ENCODE measurements at regions not wholly inside any gene's neighbourhood (a gene's known extent, or its start where the extent isn't known, plus 50 kb on each side); places are given as distances from the start of the nearest gene placed in this dataset.
"Not testable (repeated sequence)": the region's sequence is repeated elsewhere in the genome, so short reads cannot be mapped to it uniquely, and the experiment has no call there.

DNA sequence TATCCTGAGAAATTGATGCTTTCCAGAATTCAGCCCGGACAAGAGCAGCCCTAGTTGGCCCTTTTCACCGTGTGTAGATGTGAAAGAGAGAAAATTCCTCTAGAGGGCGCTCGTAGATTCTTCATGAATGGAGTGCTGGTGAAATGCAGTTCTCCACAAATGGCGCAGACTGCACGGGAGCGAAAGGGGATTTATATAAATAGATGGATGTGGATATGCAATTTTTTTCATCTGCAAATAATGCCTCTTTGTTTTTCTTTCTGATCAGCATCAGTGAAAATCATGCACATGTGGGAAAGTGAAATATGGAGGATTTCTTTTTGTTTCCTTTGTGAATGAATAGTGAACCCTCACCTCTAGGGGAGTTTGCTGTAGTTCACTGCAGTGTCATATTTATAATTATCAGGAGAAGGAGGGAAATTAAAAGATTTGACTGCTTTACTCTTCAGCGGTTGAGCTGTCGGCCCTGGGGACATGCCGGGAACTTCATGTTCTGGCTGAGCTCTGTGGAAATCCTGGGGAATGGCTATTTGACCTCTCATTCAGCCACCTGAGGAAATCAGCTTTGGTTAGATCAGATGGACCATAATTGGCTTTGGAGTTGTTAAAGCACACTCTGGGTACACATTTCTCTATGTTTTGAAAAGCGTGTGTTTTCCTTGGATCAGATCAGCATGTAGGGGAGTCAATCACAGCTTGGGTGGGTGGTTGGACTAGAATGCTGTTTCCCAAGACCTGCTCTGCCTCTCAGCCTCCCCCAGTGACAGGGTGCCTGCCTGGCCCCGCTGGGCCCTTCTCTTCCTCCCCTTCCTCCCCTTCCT, 115.0 kb upstream of the SHISA3 start:
- DNase-seq (ENCODE audit: low read depth in 4 of 4, low spot score in 3 of 4): peak; percentile 78 to 86 (median 84)

DNA sequence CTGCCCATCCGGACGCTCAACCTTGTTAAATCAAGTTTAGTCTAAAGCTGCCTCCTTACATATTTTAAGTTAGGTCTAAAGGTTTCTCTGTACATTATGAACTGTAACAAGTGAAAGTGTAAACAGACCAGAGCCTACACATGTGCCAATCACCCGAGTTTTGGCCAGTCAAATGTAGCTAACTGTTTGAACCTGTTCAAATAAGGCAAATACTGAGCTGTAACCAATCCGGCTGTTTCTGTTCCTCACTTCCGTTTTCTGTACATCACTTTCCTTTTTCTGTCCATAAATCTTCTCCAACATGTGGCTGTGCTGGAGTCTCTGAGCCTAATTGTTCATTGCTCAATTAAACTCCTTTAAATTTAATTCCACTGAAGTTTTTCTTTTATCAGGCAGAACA, 113.3 kb upstream of the SHISA3 start:
- DNase-seq (ENCODE audit: low read depth in 4 of 4, low spot score in 3 of 4): no peak

DNA sequence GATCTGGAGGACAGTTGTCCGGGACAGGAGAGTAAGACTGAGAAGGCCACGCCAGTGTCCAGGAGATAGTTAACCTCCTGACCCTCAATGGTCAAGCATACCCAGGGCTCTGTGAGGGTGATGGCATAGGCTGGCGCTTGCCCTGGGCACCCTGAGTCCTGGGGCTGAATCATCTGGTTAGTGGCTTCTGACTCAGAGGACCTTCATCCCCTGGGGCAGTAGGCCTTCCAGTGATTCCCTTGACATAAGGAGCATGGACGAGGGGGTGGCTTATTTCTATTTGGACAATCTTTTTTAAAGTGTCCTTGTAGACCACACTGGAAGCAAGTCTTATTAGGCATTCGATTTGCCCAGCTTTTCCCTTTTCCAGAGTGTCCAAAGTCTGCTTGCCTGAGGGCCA, 108.4 kb upstream of the SHISA3 start:
- DNase-seq (ENCODE audit: low read depth in 4 of 4, low spot score in 3 of 4): not testable (repeated sequence)

DNA sequence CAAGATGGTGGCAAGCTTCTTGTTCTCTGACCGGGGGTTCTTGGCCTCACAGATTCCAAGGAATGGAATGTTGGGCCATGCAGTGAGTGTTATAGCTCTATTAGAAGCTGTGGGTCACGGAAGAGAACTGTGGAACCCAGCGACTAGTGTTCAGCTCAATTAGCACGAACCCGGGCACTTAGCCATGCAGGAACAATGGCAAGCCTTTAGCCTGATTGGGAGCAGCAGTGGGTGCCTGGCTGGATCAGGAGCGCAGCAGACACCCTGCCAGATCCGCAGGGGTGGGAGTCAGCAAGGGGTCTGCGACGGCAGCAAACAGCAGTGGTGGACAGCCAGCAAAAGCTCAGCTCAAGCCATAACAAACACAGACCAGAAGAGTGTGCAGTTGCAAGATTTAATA, 105.1 kb upstream of the SHISA3 start:
- DNase-seq (ENCODE audit: low read depth in 4 of 4, low spot score in 3 of 4): not testable (repeated sequence)

DNA sequence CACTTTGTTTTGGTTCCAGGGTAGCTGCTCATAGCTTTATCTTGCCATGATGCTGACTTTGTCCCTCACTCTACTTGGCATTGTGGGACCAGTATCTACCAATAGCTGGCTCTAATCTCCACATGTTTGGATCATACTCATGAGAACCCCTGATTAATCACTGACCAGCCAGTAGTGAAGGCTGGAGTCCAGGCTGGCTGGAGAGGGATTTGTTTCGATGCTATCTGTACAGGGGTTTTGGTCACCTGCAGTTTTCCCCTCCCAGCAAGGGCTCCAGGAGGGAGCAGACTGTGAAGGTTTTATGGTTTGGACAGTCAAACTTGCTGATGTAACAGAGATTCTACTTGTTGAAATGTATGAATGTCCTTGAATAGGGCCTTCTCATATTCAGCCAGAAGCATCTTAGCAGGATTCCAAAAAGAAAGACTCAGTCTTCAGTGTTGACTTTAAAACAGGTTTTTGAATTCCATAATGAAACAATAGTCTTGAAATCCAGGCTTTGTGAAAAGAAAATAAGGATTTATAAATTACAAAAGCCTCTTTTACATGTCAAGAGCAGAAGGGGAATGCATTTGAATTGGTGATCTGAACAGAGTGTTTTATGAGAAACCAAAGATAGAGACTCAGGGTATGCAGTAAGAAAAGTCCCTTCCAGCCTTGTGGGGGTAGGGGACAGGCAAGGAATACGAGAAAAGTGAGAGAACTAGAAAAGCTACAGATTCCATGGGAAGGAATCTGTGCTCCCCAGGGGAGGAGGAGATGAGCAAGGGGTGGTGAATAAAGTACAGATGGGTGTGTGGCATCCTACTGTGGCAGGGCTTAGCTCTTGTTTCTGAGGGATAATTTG, 103.1 kb upstream of the SHISA3 start:
- no peak for DNase-seq (ENCODE audit: low read depth in 4 of 4, low spot score in 3 of 4)

DNA sequence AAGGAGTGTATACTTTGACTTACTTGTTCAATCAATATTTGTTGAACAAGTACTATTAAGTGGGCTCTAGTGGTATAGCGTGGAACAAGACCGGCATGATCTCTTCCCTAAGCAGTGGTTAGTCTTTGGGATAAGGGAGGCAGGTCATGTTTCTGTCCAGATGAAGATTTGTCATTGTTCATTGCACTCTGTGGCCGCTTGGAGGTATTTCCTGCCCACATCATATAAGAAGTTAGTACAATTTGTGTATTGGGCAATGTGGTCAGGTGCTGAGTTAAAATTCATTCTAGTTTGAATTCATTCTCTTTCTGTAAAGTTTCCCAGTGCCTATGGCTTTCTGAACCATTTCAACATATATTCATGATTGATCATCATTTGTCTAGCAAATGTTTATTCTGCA, 101.1 kb upstream of the SHISA3 start:
- DNase-seq (ENCODE audit: low read depth in 4 of 4, low spot score in 3 of 4): no peak

DNA sequence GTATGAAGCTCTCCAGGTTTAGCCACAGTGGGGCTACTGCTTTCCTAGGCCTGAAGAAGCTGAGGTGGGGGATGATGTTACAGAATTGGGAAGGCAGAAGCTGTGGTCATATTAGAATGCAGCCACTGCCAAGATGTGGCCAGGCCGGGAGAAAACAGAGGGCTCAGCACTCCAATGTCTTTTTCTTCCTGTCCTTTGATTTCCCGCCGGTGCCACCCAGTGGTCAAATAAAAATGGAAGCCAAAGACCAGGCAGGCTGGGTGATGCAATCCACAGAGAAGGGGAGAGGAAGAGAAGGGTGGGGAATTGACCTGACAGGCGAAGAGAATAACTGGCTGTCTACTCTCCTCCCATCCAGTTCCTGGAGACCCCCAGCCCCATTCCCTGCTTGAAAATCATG, 94.9 kb upstream of the SHISA3 start:
- DNase-seq (ENCODE audit: low read depth in 4 of 4, low spot score in 3 of 4): no peak

DNA sequence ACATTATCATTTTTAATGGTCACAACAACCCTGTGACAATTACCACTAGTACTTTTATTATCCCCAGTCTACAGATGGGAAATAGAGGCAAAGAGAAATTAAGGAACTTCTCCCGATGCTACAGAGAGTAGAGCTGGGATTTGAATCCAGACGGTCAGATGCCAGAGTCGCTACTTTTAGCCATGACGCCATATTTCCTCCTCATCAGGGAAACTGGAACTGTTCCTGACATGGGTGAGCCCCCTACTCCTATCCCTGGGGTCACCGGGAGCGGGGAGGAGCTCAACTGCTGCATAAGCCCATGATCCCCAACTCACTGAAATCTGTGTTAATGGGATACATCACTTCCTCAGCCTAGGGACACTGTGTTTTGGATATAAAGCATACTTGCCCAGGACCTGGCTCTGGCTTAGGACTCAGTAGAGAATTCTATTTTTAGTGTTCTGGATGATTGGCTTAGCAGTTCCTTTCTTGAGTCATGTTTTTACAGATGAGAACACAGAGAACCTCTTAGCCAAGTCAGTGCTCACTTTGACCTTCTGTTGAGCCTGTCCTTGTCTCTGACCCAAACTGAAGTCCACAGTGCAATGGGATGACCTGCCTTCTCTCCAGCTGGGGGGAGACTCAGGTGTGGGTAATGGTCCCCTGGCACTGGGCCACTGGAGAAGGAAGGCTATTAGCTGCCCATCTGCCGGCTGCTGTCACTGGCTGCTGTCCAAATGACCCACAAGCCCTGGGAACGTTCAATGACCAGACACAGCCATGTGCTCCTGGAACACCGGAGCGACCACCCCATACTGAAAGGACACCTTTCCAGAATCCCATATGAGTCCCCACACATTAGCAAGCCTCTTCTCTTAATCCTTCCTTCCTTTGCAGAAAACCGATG, 90.8 kb upstream of the SHISA3 start:
- no peak for DNase-seq (ENCODE audit: low read depth in 4 of 4, low spot score in 3 of 4)

DNA sequence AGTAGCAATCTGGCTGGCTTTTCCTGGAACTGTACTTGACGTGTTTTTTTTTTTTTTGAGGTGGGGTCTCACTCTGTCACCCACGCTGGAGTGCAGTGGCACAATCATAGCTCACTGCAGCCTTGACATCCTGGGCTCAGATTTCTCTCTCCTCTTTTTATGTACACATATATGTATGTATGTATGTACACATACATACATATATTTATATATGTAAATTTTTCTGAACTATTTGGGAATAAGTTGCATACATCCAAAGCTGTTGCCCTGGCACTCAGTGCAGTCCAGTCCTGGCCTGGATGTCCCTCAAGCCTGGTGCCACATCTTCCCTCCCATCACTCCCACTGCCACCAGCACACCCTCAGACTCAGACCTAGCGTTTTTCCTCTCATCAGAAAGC, 89.0 kb upstream of the SHISA3 start:
- DNase-seq (ENCODE audit: low read depth in 4 of 4, low spot score in 3 of 4): no peak

DNA sequence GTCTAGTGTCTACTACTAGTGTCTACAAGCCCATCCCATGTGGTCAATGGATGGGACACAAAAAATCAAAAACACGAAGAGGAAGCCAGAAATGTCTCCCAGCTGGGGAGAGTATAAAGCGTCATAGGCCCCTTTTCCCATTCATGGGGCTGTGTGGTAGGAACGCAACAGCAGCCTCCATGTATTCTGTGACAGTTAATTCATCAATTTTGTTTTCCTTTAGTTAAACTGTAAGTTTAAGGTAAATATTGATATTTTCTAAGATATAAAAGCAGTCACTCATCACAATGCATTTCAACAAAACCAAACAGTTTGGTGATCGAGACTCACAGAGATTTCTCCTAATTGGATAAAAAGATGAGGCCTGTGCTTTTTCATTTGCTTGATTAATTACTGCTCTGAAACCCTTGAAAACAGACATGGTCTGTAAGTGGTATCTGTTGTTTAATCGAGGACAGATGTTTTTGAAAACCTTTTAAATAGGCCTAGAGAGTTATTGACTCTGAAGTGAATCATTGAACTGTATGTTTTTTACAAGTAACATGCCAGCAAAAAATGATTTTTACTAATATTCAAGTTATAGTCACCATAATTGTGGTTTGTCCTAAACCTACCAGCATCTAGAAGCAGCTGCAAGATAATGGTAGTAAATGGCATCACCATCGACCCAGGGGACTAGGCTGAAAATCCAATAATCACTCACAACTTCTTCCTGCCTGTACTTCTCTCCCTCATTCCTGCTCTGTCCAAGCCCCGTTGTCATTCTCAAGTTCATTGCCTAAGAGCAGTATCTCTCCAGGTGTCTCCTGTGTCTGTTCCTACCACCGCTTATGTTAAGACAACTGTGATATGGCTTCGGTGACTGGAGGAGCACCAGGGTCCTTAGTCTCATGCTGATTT, 87.7 kb upstream of the SHISA3 start:
- no peak for DNase-seq (ENCODE audit: low read depth in 4 of 4, low spot score in 3 of 4)

DNA sequence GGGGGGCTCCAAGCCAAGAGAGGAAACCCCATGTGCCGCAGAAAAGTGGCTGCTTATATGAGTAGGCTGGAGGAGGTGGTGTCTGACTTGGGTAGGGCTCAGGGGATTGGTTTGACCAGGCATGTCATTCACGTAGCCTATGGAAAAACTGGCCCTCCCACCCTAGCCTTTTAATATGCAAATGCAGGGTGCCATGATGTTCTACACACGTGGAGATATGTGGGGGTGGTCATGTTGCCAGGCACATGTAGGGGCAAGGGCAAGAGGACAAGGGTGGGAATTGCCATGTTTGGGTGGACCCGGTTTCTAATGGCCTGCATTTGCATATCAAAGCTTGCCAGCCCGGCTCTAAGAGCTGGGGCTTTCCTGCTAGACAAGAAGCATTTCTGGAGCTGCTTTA, 86.9 kb upstream of the SHISA3 start:
- DNase-seq (ENCODE audit: low read depth in 4 of 4, low spot score in 3 of 4): no peak

DNA sequence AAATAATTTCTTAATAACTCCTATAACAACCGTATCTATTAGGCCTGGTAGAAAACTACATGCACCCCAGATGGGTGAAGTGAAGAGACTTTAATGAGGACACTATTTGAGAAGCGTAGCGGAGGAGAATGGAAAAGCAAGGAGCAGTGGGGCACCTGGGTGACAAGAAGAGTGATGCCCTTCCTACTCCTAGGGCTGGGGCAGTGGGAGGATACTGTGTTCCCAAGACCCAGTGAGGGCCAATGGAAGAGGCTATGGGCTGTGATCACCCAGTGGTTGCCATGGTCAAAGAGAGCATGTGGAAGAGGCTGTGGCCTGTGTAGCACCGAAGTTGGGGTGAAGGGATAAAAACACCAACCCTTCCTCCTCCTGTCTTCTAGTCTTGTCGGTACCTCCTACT, 86.5 kb upstream of the SHISA3 start:
- no peak for DNase-seq (ENCODE audit: low read depth in 4 of 4, low spot score in 3 of 4)

DNA sequence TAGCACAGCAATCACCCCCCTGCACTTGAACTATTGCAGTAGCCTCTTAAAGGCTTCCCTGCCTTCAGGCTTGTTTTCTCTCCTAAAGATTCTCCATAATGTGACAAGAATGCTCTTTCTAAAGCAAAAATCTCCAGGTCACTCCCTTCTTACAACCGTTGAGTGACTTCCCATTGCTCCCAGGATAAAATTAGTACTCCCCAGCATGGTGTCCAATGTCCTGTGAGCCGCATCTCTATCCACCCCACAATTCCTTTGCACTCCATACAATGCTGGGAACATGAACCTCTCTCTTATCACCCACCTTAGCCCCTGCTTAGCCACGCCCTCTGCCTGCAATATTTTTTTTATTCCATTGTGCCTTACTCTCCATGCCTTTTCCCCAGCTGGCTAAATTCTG, 85.7 kb upstream of the SHISA3 start:
- DNase-seq (ENCODE audit: low read depth in 4 of 4, low spot score in 3 of 4): no peak

DNA sequence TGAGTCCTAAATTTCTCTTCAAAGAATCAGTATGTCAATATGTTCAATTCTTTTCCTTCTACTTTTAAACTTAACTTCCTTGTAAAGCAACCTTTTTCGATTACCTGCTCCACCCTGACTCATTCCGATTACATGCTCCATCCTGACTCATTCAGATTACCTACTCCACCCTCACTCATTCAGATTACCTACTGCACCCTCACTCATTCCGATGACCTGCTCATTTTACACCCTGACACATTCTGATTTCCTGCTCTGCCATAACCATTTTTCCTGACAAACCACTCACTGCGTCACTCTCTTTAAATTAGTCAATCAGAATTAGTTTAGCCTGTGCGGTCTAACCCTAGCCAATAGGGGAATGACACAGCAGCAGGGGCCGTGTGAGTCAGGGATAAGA, 83.9 kb upstream of the SHISA3 start:
- DNase-seq (ENCODE audit: low read depth in 4 of 4, low spot score in 3 of 4): not testable (repeated sequence)

DNA sequence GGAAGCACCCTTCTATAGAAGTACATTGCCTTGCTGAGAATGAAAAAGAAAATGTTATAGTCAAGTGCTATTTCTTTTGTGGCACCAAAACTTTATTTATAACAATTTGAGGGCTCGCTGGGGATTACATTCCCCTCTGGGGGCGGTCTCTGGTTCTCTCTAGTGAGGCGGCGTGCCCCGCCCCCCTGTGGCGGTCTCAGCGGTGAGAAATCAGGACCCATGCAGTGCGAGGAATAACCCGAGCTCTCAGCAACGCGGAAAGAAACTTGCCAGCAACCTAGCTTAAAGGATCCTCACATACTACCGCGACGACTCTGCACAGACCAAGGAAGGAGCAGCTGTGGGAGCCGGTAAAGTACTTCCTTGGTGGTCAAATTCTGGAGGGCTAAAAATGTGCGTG, 83.4 kb upstream of the SHISA3 start:
- DNase-seq (ENCODE audit: low read depth in 4 of 4, low spot score in 3 of 4): no peak

DNA sequence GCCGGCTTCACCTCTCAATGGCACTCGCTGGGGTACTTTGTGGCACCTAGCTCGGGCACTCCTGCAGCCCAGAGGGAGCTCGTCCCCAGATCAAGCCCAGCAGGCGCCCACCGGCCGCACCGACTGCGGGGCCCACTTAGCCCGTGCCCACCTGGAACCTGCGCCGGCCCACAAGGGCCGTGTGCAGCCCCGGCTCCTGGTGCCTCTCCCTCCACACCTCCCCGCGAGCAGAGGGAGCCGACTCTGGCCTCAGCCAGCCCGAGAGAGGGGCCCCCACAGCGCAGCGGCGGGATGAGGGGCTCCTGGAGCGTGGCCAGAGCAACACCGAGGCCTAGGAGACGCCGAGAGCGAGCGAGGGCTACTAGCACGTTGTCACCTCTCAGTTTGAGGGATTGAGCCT, 82.1 kb upstream of the SHISA3 start:
- DNase-seq (ENCODE audit: low read depth in 4 of 4, low spot score in 3 of 4): no peak

DNA sequence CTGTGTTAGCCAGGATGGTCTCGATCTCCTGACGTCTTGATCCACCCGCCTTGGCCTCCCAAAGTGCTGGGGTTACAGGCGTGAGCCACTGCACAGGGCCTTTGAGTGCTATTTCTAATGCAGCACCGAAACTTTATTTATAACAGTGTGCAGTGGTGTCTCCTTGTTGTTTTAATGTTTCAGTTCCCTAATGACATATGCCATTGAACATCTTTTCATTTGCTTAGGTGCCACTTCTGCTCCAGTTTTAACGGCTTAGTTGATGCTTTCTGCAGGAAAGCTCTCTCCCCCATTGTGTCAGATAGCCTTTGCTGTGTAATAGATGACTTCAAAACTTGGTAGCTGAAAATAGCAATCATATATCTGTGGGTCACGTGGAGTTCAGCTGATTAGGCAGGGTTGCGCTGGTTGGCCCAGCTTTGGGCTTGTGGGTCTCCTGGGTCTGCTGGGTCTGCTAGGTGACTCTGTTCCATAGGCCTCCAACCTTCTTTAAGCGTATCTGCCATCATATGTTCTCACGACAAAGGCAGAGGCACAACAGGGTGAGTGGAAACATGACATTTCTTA, 76.4 kb upstream of the SHISA3 start:
- no peak for DNase-seq (ENCODE audit: low read depth in 4 of 4, low spot score in 3 of 4)

DNA sequence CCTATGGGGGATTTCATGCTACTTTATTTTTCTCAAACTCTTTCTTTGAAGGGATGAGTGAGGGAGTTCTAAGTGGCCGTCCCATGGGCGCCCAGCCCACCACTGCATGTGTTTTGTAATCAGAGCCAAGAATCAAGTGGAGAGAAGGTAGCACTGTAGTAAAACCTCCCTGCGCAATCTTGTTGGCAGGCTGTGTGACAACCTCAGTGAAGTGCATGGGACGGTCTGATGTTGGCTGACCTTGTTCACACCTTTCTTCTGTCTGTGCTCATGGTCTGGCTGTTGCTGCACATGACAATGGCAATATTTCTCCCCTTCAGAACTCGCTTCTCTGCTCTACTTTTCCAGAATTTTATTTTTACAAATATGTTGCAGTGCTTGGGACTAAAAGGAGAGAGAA, 71.2 kb upstream of the SHISA3 start:
- no peak for DNase-seq (ENCODE audit: low read depth in 4 of 4, low spot score in 3 of 4)

DNA sequence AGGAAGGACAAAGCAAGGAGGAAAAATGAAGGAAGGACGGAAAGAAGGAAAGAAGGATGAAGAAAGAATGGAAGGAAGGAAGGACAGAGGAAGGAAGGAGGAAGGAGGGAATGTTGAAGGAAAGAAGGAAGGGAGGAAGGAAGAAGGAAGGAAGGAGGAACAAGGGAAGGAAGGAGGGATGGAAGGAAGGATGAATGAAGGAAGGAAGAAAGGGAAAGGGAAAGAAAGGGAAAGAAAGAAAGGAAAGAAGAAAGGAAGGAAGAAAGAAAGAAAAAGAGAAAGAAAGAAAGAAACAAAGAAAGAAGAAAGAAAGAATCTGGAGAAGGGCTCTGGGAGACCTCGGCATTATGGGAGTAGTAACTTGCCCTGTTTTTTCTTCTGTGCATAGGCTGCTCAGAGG, 70.8 kb upstream of the SHISA3 start:
- DNase-seq (ENCODE audit: low read depth in 4 of 4, low spot score in 3 of 4): no peak

DNA sequence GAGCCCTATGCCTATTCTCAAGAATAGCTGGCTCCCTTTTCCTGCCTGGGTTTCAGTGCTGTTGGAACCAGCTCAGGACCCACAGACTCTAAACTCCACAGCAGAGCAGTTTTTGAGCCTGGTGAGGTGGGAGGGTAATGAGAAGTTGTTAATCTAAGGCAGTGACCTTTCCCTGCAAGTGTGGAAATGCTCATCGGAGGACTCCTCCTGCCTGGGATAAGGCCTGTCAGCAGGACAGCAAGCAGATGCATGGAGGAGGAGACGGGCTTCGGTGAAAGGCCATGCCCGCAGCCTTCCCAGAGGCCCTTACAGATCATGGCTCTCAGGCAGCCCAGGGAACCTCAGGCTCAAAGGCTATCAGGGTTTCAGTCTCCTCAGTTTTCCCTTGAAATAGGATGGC, 70.0 kb upstream of the SHISA3 start:
- DNase-seq (ENCODE audit: low read depth in 4 of 4, low spot score in 3 of 4): no peak
